ENCODE measurements at regions not wholly inside any gene's neighbourhood (a gene's known extent, or its start where the extent isn't known, plus 50 kb on each side); places are given as distances from the start of the nearest gene placed in this dataset.

DNA sequence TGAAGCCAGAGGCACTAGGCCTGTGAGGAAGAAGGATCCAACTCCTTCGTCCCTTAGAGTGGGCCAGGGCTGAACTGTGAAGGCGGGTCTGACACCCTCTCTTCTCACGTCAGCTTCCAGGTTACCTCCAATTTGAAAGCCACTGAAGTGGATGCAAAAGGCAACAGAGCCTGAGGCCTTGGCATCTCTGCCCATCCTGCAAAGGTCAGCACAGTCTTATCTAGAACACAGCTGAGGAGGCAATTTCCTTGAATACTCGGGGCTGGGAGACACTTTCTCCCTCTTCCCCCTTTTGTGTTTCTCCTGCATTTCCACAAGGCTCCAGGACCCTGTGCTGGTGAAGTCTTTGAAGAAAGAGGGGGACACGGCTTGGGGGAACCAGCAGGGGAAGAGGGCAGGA is 91.6 kb upstream of the PAX6 start:
- no peak for DNase-seq (ENCODE audit: low read depth)

GRCh38 chr11:31895926-31896325 is 84.8 kb upstream of the PAX6 start:
- no peak for DNase-seq (ENCODE audit: low read depth)

DNA sequence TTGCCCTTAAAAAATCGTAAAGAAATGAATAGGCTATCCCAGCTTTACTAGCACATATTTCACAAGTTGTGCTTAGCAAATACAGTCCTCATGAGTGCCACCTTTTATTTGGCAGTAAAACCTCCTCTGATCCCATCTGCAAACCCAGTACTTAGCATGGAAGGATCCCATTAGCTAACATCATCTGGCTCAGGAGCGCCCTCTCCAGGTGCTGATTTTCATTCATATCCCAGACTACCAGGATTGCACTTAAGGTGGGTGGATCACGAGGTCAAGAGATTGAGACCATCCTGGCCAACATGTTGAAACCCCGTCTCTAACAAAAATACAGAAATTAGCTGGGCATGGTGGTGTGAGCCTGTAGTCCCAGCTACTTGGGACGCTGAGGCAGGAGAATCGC is 76.1 kb upstream of the PAX6 start:
- DNase-seq (ENCODE audit: low read depth), result no peak

DNA sequence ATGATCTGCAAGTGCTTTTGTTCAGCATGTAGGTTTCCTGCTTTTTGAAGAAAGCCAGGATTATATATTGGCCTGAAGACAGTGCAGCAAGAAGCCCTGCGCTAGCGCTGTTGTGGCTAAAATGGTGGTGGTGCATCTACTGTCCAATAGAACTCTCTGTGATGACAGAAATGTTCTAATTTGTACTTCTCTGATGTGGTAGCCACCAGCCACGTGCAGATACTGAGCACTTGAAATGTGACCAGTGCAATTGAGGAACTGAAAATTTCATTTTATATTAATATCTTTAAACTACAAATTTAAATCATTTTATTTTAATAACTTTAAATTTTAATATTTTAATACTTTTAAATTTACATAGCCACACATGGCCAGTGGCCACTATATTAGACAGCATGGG is 73.0 kb upstream of the PAX6 start:
- no peak for DNase-seq (ENCODE audit: low read depth)

GRCh38 chr11:31883435-31883834 is 72.3 kb upstream of the PAX6 start:
- no peak for DNase-seq (ENCODE audit: low read depth)

DNA sequence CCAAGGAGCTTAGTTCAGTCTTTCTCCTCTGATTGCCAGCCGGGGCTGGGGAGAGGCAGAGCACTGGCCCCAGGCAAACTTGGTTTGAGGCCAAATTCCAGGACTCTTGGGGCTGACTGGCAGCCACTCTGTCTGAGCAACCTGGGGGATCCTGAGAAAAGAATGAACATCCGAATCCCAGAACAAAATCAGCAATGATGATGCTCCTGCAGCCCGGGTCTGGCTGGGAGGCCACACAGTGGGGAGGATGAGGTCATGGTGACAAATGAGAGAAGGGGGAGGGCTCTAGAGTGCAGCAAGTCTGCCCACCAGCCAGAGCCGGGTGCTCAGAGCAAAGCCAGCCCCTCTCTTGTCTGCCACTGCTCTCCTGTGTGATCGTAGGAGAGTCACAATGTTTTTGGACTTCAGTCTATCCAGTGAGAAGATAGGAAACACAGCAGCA is 71.8 kb upstream of the PAX6 start:
- DNase-seq (ENCODE audit: low read depth), result no peak

- no peak for DNase-seq (ENCODE audit: low read depth)
Measured at GRCh38 chr11:31881825-31882224, 70.7 kb upstream of the PAX6 start.

GRCh38 chr11:31879681-31880080 is 68.6 kb upstream of the PAX6 start:
- DNase-seq (ENCODE audit: low read depth), result no peak

- DNase-seq (ENCODE audit: low read depth), result no peak
Measured at GRCh38 chr11:31877863-31878262, 66.7 kb upstream of the PAX6 start.

DNA sequence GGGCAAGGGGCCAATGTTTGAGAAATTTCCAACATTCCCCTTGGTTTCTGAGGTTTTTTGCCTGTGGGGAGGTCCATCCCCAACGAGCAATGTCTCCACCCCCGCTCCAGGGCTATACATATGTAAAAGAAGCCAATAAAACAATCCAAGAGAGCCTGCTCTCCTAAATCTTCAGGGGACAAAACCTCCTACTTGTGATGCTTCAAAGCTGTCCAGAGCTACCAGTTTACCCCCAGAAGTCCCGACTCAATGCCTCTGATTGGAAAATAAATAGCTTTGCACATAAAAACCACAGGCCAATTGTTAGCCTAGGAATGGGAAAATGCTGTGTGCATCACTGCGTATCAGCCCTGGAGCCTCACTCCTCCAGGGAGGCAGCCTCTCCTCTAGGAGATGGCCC is 66.0 kb upstream of the PAX6 start:
- no peak for DNase-seq (ENCODE audit: low read depth)

DNA sequence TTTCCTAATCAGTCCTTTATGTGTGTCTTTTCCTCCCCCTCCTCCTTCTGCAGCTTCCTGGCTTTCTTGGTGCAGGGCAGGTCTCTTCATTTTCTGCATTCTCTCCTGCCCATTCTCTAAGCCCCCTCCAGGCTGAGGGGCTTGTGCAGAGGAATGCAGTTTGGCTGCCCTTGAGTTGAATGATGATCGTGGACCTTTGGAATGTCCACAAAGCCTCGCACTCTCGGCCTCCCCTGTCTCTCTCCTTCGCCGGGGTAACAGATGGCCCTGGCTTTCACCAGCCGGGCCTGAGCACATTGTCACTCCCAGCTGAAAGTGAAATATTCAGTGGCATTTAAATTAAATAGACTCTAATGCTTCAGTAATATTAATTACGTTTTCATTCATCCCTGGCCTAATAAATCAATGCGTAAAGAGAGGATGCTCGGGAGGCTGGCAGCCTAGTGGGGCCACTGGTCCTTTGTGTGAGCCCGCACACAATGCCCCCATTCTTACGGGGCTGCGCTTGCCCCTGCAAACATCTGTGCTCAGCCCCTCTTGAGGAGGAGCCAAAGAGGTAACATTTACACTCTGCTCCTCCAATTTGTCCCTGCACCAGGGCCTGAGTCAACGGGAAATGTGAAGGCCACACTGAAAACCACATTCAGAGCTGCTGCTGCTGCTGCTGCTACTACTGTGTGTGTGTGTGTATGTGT is 64.9 kb upstream of the PAX6 start:
- no peak for DNase-seq (ENCODE audit: low read depth)

- no peak for DNase-seq (ENCODE audit: low read depth)
Measured at GRCh38 chr11:31874631-31875191, 63.6 kb upstream of the PAX6 start.

DNA sequence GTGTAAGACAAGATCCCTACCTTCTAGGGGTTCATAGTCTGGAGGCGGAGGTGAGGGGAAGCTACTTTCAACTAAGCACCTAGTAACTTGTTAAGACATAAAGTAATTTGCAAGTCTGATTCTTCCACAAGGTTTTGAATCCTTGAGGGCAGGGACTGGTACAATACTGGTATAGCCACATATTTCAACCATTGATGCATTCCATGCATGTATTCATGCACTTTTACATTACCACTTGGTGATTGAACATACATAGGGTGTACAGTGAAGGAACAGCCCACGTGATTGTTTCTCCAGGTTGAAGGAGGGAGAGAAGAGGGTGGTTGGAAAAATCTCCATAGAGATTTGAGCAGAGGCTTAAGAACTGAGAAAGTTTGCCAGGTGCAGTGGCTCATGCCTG is 62.0 kb upstream of the PAX6 start:
- no peak for DNase-seq (ENCODE audit: low read depth)

DNA sequence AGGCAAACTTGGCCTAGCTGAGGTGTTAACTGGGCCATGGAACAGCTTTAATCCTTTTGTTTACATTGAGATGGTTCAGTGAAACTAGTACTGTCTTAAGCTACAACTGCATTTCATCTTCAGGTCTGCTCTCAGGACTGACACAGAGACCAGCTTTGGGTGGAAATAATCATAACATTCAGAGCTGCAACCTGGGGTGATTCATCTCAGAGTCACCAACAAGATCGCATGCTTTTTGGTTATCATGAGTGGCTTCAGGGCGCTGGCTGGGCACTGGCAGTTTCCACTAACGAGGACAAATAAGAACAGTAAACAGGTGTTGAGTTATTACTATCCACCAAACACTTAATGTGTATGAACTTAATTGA is 60.9 kb upstream of the PAX6 start:
- DNase-seq (ENCODE audit: low read depth), result no peak

DNA sequence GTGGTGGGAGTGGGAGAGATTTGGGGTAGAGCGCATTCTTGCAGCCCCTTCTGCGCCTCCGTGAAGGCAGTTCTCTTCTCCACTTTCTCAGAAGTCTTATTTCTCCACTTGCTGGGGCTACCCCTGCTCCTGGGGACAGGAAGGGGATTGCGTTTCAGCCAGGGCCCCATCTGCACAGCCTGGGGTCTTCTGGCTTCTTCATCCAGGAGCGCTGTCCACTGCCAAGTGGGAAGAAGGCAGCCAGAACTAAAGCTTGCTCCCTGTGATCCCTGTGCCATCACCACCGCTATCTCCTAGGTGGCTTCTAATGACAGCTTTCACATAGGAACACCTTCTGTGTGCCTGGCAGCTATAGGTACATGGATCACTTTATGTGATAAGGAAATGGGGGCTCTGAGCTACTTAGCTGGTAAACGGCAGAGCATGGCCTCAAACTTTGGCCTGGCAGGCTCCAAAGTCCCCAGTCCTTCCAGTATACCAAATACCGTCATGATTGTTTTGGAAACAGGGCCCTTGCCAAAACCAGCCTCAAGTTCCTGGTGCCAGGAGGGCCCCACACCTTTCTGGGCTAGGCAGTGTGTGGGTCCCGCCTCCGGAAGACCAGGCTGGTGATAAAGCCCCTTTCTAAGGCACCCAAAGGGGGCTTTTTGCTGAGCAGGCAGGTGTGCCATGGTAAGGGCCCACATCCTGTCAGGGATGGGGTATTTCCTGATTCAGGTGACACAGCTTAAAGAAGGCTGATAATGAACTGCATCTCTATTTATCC is 60.4 kb upstream of the PAX6 start:
- no peak for DNase-seq (ENCODE audit: low read depth)

- DNase-seq (ENCODE audit: low read depth), result no peak
Measured at GRCh38 chr11:31870609-31871309, 59.6 kb upstream of the PAX6 start.

GRCh38 chr11:31869986-31870385 is 58.9 kb upstream of the PAX6 start:
- DNase-seq (ENCODE audit: low read depth), result no peak

- DNase-seq (ENCODE audit: low read depth), result no peak
Measured at GRCh38 chr11:31865606-31866300, 54.6 kb upstream of the PAX6 start.

DNA sequence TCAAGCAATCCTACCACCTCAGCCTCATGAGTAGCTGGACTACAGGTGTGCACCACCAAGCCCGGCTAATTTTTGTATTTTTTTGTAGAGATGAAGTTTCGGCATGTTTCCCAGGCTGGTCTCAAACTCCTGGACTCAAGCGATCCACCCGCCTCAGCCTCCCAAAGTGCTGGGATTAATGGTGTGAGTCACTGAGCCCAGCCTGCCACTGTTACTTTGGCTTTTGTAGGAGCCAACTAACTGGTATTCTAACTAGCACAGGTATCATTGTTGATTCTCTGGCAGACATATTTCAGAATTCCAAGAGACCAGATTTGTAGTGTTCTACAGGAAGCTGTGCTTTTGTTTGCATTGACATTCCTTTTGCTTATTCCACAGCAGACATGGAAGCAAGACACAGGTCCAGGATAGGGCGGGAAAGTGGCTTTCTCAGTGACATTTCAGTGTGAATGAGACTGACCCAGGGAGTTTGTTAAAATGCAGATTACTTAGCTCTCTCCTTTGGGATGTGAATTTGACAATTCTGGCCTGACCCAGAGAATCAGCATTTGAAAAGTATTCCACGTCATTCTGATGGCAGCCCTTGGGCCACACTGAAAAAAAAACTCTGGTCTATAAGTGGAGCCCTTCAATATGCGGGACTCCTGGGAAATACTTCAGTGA is 52.2 kb upstream of the PAX6 start:
- no peak for DNase-seq (ENCODE audit: low read depth)

GRCh38 chr11:31861011-31861410 is 49.9 kb upstream of the PAX6 start:
- DNase-seq (ENCODE audit: low read depth), result no peak

Data from stimulated activated CD8-positive, alpha-beta memory T cell treated with anti-CD3 and anti-CD28 coated beads, Interleukin-7, amount 100 ng/mL, for 24 hours (primary cell).